ENCODE measurements at regions not wholly inside any gene's neighbourhood (a gene's known extent, or its start where the extent isn't known, plus 50 kb on each side); places are given as distances from the start of the nearest gene placed in this dataset.
"Not testable (repeated sequence)": the region's sequence is repeated elsewhere in the genome, so short reads cannot be mapped to it uniquely, and the experiment has no call there.

DNA sequence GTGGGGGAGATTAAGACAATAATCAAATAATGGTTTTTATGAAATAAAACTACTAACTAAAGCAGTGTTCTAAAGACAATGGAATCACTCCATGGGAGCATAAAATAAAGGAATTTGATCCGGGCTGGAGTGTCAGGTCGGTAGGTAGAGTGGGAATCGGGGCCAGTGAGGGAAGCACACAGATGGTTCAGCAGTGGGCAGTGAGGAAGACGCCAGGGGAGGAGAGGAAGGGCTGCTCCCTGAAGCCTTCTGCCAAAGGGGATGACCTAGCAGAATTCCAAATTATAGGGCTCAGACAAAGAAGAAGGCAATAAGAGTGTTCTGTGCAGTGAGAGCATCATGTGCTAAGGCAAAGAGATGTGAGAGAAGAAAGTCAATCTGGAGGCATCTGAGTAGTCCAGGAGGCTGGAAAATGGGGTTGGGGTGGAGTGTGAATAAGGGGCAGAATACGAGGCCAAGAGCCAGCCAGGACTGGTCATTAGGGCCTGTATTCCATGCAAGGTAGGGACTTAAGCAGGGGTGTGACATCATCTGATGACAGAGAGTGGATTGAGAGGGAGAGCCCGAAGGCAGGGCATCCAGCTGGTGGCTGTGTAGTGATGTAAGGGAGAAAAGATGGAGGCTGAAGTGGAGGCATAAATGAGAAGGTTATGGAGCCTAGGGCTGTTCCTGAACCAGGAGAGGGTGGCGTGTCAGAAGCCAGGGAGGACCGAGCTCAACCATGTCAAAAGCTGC lies 137.6 kb downstream of the COPRS start:
- peak in 1 of 2 donors; percentile 61 for DNase-seq (ENCODE audit: low spot score in 2 of 2)
- H3K27ac ChIP-seq, result peak overlapping the region; percentile 67 to 81
- no peaks in the 10 kb centered on the region for H3K9me3 ChIP-seq
- TF ChIP-seq, protein P1, sequence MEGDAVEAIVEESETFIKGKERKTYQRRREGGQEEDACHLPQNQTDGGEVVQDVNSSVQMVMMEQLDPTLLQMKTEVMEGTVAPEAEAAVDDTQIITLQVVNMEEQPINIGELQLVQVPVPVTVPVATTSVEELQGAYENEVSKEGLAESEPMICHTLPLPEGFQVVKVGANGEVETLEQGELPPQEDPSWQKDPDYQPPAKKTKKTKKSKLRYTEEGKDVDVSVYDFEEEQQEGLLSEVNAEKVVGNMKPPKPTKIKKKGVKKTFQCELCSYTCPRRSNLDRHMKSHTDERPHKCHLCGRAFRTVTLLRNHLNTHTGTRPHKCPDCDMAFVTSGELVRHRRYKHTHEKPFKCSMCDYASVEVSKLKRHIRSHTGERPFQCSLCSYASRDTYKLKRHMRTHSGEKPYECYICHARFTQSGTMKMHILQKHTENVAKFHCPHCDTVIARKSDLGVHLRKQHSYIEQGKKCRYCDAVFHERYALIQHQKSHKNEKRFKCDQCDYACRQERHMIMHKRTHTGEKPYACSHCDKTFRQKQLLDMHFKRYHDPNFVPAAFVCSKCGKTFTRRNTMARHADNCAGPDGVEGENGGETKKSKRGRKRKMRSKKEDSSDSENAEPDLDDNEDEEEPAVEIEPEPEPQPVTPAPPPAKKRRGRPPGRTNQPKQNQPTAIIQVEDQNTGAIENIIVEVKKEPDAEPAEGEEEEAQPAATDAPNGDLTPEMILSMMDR (IDR thresholded peaks at IDR 0.05), result no peak
- H3K4me1 ChIP-seq, result peaks cover 5 to 22% of the 10 kb centered on the region in 2 donors
- H3K27me3 ChIP-seq, result no peaks in the 10 kb centered on the region
- H3K4me3 ChIP-seq, result no peak overlapping the region
- no peaks in the 10 kb centered on the region for H3K36me3 ChIP-seq
- intact Hi-C loops (cut with DNase I), result loop anchor here (1.0 to 5.0 kb wide), 2 partner anchors 25 to 101 kb away; no protein-coding TSS in a partner anchor

DNA sequence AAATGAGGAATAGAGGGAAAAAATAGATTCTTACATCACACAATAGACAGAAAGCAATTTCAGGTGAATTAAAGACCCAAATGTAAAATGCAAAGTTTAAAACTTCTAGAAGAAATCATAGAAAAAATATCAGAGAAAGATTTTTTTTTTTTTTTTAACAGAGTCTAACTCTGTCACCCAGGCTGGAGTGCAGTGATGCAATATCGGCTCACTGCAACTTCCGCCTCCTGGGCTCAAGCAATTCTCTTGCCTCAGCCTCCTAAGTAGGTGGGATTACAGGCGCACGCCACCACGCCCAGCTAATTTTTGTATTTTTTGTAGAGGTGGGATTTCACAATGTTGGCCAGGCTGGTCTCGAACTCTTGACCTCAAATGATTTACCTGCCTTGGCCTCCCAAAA lies 141.8 kb downstream of the COPRS start:
- peak in 1 of 2 donors; percentile 40 for DNase-seq (ENCODE audit: low spot score in 2 of 2)
- H3K27ac ChIP-seq; H3K36me3 ChIP-seq; H3K27me3 ChIP-seq; intact Hi-C loops (cut with DNase I); H3K4me3 ChIP-seq; H3K9me3 ChIP-seq: not testable (repeated sequence)
- peaks cover 0 to 11% of the 10 kb centered on the region in 2 donors for H3K4me1 ChIP-seq

GRCh38 chr17:31715446-31715845 lies 143.6 kb downstream of the COPRS start:
- TF ChIP-seq, protein P1 (IDR thresholded peaks at IDR 0.05), result no peak
- H3K9me3 ChIP-seq, result no peaks in the 10 kb centered on the region
- no peaks in the 10 kb centered on the region for H3K4me1 ChIP-seq
- H3K27ac ChIP-seq, result no peak overlapping the region
- intact Hi-C loops (cut with DNase I), result no loop called here
- no peaks in the 10 kb centered on the region for H3K36me3 ChIP-seq
- H3K27me3 ChIP-seq, result no peaks in the 10 kb centered on the region
- H3K4me3 ChIP-seq, result no peak overlapping the region
- DNase-seq (ENCODE audit: low spot score in 2 of 2), result peak in 1 of 2 donors; percentile 49

DNA sequence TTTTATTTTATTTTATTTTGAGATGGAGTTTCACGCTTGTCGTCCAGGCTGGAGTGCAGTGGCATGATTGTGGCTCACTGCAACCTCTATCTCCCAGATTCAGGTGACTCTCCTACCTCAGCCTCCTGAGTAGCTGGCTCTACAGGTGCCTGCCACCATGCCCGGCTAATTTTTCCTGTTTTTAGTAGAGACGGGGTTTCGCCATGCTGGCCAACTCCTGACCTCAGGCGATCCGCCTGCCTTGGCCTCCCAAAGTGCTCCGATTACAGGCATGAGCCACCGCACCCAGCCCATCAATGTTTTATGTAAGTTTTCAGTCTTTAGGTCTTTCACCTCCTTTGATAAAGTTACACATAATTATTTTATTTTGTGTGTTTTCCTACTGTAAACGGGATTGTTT lies 154.6 kb downstream of the COPRS start:
- Histone ChIP-seq H3K9me3 (no peaks in the 10 kb centered on the region), H3K4me1 (no peaks in the 10 kb centered on the region), H3K4me3 (no peak overlapping the region), H3K36me3 (no peaks in the 10 kb centered on the region), H3K27me3 (no peaks in the 10 kb centered on the region), H3K27ac (no peak overlapping the region)
- intact Hi-C loops (cut with DNase I), result no loop called here
- DNase-seq (ENCODE audit: low spot score in 2 of 2), result peak in 1 of 2 donors; percentile 34
- TF ChIP-seq, protein P1 (IDR thresholded peaks at IDR 0.05), result no peak

- TF ChIP-seq, protein P1 (IDR thresholded peaks at IDR 0.05), result no peak
- intact Hi-C loops (cut with DNase I), result no loop called here
- H3K36me3 ChIP-seq, result no peaks in the 10 kb centered on the region
These were observed 157.0 kb downstream of the COPRS start for GRCh38 chr17:31702041-31702440.

DNA sequence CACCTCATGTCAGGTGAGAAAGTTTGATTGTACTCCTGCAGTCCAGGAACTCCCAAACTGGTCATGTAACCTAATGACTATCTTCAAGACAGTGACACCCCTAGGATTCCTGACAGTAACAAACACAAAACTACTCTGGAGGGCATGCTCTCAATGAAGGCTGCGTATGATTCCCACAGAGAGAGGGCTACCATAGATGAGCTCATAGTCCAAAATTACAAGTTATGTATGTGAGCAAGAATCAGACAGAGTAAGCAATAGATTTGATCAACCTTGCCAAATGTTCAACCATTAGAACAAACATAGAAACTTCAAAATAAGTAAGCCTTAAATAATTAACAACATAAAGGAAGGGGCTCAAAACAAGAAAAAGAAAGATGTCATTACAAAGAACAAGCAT lies 158.1 kb downstream of the COPRS start:
- DNase-seq (ENCODE audit: low spot score in 2 of 2), result peak in 1 of 2 donors; percentile 2
- intact Hi-C loops (cut with DNase I), result no loop called here
- Histone ChIP-seq H3K4me3 (no peak overlapping the region), H3K9me3 (no peaks in the 10 kb centered on the region), H3K27me3 (no peaks in the 10 kb centered on the region), H3K36me3 (no peaks in the 10 kb centered on the region), H3K27ac (peak overlapping the region in 1 of 2 donors; percentile 39), H3K4me1 (peaks cover 2 to 14% of the 10 kb centered on the region in 2 donors)
- TF ChIP-seq, protein P1 (IDR thresholded peaks at IDR 0.05), result no peak

More at GRCh38 chr17:31702041-31702440, 157.0 kb downstream of the COPRS start:
- no peak for DNase-seq (ENCODE audit: low spot score in 2 of 2)
- H3K9me3 ChIP-seq, result no peaks in the 10 kb centered on the region
- peaks cover 0 to 3% of the 10 kb centered on the region in 2 donors for H3K4me1 ChIP-seq
- H3K4me3 ChIP-seq, result no peak overlapping the region
- no peak overlapping the region for H3K27ac ChIP-seq
- H3K27me3 ChIP-seq, result no peaks in the 10 kb centered on the region
